GM12892 (cell line): ENCODE measurements at regions not wholly inside any gene's neighbourhood (a gene's known extent, or its start where the extent isn't known, plus 50 kb on each side); places are given as distances from the start of the nearest gene placed in this dataset.

Experiments
- POLR2A ChIP-seq: IDR thresholded peaks from 2 replicates; pipeline ENCODE4 v1.6.1; 2011; ENCODE audit warnings: low read depth, low read length, control low read depth
- POLR2AphosphoS5 ChIP-seq: IDR thresholded peaks from 2 replicates; pipeline ENCODE4 v1.6.1; 2011; ENCODE audit warnings: low read depth, low read length, control low read depth

GRCh38 chr12:65715961-65716360 lies 108.3 kb upstream of the HMGA2 start:
- TF ChIP-seq POLR2A (no peak), POLR2AphosphoS5 (no peak)
